IPS-NIHi7 (cell line): ENCODE measurements at regions not wholly inside any gene's neighbourhood (a gene's known extent, or its start where the extent isn't known, plus 50 kb on each side); places are given as distances from the start of the nearest gene placed in this dataset.

Experiments used
- DNase-seq: peaks from one replicate; pipeline ENCODE4 v3.0.0; 2012; ENCODE audit warnings: mixed read lengths; ENCODE audit errors: extremely low spot score

DNA sequence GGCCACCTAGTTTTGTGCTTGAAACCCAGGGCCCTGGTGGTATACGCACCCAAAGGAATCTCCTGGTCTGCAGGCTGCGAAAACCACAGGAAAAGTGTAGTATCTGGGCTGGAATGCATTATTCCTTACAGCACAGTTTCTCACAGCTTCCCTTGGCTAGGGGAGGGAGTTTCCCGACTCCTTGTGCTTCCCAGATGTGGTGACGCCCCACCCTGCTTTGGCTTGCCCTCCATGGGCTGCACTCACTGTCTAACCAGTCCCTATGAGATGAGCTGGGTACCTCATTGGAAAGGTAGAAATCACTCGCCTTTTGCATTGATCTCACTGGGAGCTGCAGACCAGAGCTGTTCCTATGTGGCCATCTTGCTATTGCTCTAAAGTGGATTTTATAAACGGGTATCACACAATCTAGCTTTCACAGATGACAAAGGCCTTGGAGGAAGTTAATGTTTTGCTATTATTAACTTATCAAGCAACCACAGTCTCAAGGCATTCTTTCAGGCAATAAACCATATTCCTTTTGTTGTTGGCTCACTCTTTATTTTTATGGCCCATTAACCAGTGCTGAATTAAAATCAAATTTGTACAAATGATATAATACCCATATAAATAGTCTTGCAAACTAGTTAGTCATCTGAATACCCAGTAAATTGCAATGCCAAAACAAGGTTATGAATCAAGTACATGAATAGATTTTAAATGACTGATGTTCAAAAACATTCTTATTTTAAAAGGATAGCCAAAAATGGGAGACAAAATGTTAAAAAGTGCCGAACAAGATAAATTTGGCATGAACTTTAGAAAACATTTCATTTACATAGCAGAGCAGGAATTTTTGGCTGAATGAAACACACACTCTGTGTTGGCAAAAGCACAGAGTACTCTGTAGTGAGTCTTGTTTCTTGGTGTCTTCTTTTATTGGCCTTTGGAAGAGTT lies 475.4 kb upstream of the ARGLU1 start:
- no peak for DNase-seq

DNA sequence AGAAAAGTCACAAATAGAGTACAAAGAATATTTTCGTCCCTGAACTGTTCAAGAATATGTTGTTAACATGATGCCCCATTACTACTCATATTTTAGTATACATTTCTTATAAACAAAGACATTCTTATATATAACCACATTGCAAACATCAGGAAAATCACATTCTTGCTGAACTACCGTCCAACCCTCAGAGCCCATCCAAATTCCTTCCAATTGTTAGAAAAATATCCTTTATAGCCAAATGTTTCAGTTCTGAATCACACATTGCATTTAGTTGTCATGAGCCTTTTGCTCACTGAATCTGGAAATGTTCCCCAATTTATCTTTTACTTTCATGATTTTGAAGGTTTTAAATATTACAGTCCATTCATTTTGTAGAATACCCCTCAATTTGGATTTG lies 467.8 kb upstream of the ARGLU1 start:
- no peak for DNase-seq

- DNase-seq, result no peak
Observed at GRCh38 chr13:107035186-107035585, 467.2 kb upstream of the ARGLU1 start.

DNA sequence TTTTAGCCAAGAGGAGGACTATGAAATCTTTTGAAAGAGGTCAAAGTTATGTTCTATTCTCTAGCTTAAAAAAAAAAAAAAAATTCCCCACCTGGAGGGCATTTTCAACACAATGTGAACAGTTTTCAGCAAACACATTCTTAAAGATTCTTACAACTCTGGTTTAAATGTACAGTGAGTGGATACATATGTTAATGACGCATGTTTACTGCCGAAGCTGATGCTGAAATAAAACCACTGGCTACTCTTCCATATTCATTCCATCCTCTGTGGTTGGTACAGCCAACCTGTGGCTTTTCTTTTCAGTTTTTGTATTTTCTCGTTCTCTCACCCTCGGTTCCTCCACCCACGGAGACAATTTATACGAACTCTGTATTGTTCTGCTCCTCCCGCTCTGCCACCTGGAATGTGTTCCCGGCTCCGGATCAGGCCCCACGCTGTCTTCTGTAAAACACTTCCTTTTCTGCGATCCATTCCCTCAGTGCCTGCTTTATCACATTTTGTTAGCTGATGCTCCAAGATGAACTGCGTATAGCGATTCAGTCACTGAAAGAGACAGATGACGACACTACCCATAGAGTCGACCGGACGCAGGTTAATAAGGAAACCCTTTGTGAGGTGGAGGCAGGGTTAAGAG lies 466.4 kb upstream of the ARGLU1 start:
- DNase-seq, result no peak

DNA sequence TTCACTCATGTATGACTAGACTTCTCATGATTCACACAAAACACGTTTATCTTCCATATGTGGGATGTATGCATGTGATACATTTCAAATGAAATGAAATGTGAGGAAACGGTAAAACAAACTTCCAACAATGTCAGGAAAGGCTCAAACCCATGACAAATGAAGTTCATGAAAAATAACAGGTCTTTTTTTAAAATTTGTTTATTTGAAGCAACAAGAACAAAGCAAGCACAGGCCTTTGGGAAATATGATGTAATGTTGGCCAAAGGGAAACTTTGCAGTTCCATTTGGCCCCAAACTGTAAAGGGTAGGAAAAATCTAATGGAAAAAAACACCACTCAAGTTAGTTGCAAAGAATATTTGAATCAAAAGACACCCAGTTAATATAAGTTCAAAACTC lies 463.8 kb upstream of the ARGLU1 start:
- no peak for DNase-seq

- DNase-seq, result no peak
Observed at GRCh38 chr13:107028751-107029150, 460.8 kb upstream of the ARGLU1 start.

- DNase-seq, result no peak
Observed at GRCh38 chr13:107025991-107026390, 458.1 kb upstream of the ARGLU1 start.

DNA sequence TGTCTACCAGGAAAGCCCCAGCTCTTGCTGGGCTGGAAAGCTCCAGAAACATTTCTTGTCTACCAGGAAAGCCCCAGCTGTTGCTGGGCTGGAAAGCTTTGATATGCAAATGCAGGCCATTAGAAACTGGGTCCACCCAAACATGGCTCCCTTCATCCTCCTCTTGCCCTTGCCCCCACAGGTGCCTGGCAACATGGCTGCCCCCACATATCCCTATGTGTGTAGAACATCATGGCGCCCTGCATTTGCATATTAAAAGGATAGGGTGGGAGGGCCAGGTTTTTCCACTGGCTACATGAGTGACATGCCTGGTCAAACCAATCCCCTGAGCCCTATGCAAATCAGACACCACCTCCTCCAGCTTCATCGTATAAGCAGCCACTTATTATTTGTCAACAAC lies 455.4 kb upstream of the ARGLU1 start:
- no peak for DNase-seq

GRCh38 chr13:107020393-107020792 lies 452.5 kb upstream of the ARGLU1 start:
- no peak for DNase-seq

DNA sequence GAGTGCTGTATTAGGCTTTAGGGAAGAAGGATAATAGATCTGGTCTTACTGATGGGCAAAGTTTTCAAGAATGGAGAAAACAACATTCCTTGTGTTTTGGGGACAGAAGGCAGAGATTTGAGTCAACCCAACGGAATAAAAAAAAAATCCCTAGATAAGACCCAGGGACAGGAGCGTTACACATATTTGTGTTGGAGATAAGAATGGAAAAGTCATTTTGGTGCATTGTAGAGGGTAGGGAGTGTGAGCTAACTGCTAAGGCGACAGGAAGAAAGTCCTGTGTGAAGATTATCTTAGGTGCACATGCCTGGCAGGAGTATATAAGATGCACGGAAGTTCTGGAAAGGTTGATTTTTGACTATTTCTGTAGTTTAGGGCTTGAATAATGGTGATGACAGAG lies 450.3 kb upstream of the ARGLU1 start:
- DNase-seq, result no peak

- no peak for DNase-seq
Observed at GRCh38 chr13:107006661-107007060, 438.7 kb upstream of the ARGLU1 start.

- DNase-seq, result no peak
Observed at GRCh38 chr13:107005577-107005976, 437.6 kb upstream of the ARGLU1 start.

- DNase-seq, result no peak
Observed at GRCh38 chr13:107003911-107004310, 436.0 kb upstream of the ARGLU1 start.

DNA sequence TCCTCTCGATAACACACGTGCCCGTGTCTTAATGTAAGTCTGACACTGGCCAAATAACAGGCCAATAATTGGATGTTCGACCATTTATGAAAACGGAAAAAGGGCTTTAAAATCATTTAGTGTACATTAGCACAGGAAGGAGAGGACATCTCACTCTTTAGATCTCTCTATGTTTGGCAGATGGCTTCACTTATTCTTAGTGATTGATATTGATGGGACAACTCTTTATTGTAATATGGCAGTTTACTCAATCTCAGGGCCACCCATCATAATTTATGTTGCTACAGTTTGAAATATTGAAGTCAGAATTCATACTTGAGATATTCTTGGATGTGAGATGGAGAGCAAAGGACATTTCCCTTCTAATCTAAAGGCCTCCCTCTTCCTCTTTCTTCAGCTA lies 430.7 kb upstream of the ARGLU1 start:
- DNase-seq, result no peak

DNA sequence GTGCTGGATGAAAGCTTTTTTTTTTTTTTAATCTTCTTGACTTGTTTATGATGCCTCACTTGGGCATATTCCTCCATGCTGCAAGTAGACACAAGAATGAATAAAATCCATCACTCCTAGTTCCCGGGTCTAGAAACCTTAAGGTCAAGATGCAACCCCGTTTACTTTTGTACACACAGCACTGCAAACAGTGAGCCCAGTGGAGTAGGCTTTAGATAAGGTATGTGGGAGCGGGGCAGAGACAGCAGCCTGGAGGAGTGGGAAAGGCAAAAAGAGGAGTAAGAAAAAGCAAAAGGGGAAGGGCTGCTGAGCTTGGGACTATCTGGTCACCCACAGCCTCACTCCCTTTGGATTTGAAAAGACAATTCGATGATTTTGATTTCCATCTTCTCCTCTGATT lies 429.8 kb upstream of the ARGLU1 start:
- no peak for DNase-seq

DNA sequence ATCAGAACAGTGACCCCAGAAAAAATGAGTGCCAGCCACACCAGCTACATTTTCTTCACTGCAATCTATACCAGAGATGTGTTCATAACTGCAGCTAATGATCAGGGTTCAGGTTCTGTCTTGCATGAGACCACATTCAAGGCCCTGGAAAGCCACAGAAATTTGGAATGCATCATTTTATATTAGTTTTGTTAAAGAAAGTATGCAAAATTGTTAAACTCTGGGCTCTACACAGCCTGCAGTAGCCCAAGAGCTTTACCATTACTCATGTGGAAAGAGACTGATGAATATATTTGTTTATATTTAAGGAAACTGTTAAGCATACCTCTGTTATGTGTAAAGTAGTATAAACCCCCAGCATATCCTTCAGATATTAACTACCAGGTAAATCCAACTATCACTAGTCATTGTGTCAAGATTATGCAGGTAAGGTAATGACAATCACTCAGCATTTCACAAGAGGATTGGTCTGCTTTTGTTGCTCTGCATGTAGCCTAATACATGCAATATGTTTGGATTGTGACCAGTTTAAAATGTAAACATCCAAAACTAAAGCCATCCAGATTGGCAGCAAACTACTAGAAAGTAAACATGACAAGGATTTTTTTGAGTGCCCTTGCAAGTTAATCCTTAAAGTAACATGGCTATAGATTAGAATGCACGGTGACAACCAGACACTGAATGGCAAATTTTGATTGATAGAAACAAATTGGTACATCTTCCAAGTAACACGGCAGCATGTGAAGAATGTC lies 429.1 kb upstream of the ARGLU1 start:
- DNase-seq, result no peak

GRCh38 chr13:106990594-106990993 lies 422.7 kb upstream of the ARGLU1 start:
- no peak for DNase-seq

DNA sequence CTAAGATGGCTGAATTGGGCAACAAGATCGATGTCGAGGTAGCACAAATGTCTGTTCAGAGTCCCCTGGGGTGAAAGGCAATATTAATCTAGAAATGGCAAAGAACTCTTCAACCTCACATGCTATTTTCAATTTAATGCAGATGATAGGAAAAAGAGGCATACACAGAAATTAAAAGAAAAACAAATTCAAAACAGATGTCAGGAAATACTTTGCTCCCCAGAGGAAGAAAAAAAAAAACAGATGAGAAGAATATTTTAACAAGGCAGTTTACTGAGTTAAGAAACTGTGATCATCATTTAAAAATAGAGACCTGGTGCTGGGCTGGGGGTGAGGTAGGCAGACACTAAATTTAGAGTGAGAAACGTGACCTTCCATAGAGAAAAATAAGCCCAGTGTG lies 421.9 kb upstream of the ARGLU1 start:
- DNase-seq, result no peak

DNA sequence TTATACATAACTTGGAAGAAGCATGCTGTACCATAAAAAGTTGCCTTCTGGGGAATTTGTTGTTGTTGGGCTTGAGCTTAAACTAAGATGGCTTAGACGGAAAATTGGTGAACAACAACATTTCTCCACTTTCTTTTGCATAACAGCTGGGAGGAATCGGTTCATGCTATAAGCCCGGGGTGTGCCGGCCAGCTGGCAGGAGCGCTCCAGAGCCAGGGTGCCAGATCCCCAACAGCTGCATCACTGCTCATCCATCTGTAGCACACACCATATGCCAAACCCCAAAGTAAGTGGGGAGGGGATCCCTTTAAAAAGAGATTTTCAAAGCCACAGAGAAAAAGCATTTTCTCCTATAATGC lies 419.5 kb upstream of the ARGLU1 start:
- no peak for DNase-seq

GRCh38 chr13:106986687-106987426 lies 418.9 kb upstream of the ARGLU1 start:
- DNase-seq, result no peak

GRCh38 chr13:106986033-106986484 lies 418.1 kb upstream of the ARGLU1 start:
- peak; percentile 36 for DNase-seq

DNA sequence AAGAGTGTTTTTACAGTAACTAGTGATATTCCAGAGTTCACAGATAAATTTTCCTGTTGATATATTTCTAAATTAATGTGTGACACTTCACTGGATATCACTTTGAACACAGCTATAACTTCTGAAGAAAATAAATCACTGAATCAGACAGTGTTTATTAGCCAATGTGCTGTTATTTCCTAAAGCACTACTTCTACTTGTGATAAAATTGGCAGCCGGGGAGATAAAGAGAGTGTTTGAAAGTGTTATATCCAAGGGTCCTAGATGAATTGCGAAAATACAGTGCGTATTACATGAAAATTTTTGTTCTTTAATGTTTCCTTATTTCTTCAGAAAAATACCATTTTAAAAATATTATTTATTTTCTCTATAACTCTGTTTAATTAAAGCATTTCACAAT lies 417.5 kb upstream of the ARGLU1 start:
- no peak for DNase-seq
